ENCODE measurements at regions not wholly inside any gene's neighbourhood (a gene's known extent, or its start where the extent isn't known, plus 50 kb on each side); places are given as distances from the start of the nearest gene placed in this dataset.

- H3K4me3 ChIP-seq (ENCODE audit: low read length) = no peak overlapping the region
- no peaks in the 10 kb centered on the region for H3K79me2 ChIP-seq (ENCODE audit: low read length)
- no peak for DNase-seq
- no peaks in the 10 kb centered on the region for H3K4me1 ChIP-seq (ENCODE audit: low read length)
- no peaks in the 10 kb centered on the region for H3K36me3 ChIP-seq (ENCODE audit: insufficient read depth, low read length)
- no peak overlapping the region for H2AFZ ChIP-seq (ENCODE audit: low read length)
- no peaks in the 10 kb centered on the region for H3K9me3 ChIP-seq (ENCODE audit: low read length)
- no peaks in the 10 kb centered on the region for H3K27me3 ChIP-seq (ENCODE audit: low read length)
- H3K27ac ChIP-seq (ENCODE audit: low read length) = no peak overlapping the region
- H3K9ac ChIP-seq (ENCODE audit: low read length) = no peak overlapping the region
- no peak overlapping the region for H3K4me2 ChIP-seq (ENCODE audit: low read depth, low read length, poor library complexity, severe bottlenecking)
- no peaks in the 10 kb centered on the region for H4K20me1 ChIP-seq (ENCODE audit: insufficient read depth, low read depth, low read length)
- H3K9me2 ChIP-seq (replicated peaks; ENCODE audit: insufficient read depth, low read length) = no peaks in the 10 kb centered on the region
These were observed 172.0 kb upstream of the FRMD6 start for GRCh38 chr14:51479584-51480325.

GRCh38 chr14:51481643-51482042, 170.1 kb upstream of the FRMD6 start:
- no peak overlapping the region for H3K4me3 ChIP-seq (ENCODE audit: low read length)
- H2AFZ ChIP-seq (ENCODE audit: low read length) = no peak overlapping the region
- H3K27me3 ChIP-seq (ENCODE audit: low read length) = no peaks in the 10 kb centered on the region
- H3K4me1 ChIP-seq (ENCODE audit: low read length) = no peaks in the 10 kb centered on the region
- H3K4me2 ChIP-seq (ENCODE audit: low read depth, low read length, poor library complexity, severe bottlenecking) = no peak overlapping the region
- no peaks in the 10 kb centered on the region for H3K9me3 ChIP-seq (ENCODE audit: low read length)
- H3K27ac ChIP-seq (ENCODE audit: low read length) = no peak overlapping the region
- no peaks in the 10 kb centered on the region for H3K79me2 ChIP-seq (ENCODE audit: low read length)
- no peaks in the 10 kb centered on the region for H3K36me3 ChIP-seq (ENCODE audit: insufficient read depth, low read length)
- H4K20me1 ChIP-seq (ENCODE audit: insufficient read depth, low read depth, low read length) = no peaks in the 10 kb centered on the region
- DNase-seq = no peak
- H3K9me2 ChIP-seq (replicated peaks; ENCODE audit: insufficient read depth, low read length) = no peaks in the 10 kb centered on the region
- no peak overlapping the region for H3K9ac ChIP-seq (ENCODE audit: low read length)

GRCh38 chr14:51482102-51482501, 169.6 kb upstream of the FRMD6 start:
- H3K4me2 ChIP-seq (ENCODE audit: low read depth, low read length, poor library complexity, severe bottlenecking) = no peak overlapping the region
- DNase-seq = no peak
- no peak overlapping the region for H3K9ac ChIP-seq (ENCODE audit: low read length)
- H3K27me3 ChIP-seq (ENCODE audit: low read length) = no peaks in the 10 kb centered on the region
- H2AFZ ChIP-seq (ENCODE audit: low read length) = no peak overlapping the region
- no peaks in the 10 kb centered on the region for H3K36me3 ChIP-seq (ENCODE audit: insufficient read depth, low read length)
- no peaks in the 10 kb centered on the region for H4K20me1 ChIP-seq (ENCODE audit: insufficient read depth, low read depth, low read length)
- H3K4me3 ChIP-seq (ENCODE audit: low read length) = no peak overlapping the region
- H3K79me2 ChIP-seq (ENCODE audit: low read length) = no peaks in the 10 kb centered on the region
- no peaks in the 10 kb centered on the region for H3K9me3 ChIP-seq (ENCODE audit: low read length)
- H3K27ac ChIP-seq (ENCODE audit: low read length) = no peak overlapping the region
- H3K9me2 ChIP-seq (replicated peaks; ENCODE audit: insufficient read depth, low read length) = no peaks in the 10 kb centered on the region
- H3K4me1 ChIP-seq (ENCODE audit: low read length) = no peaks in the 10 kb centered on the region

GRCh38 chr14:51484485-51484884, 167.2 kb upstream of the FRMD6 start:
- no peaks in the 10 kb centered on the region for H3K4me1 ChIP-seq (ENCODE audit: low read length)
- H3K4me3 ChIP-seq (ENCODE audit: low read length) = no peak overlapping the region
- no peaks in the 10 kb centered on the region for H3K9me3 ChIP-seq (ENCODE audit: low read length)
- H3K27ac ChIP-seq (ENCODE audit: low read length) = no peak overlapping the region
- H3K79me2 ChIP-seq (ENCODE audit: low read length) = no peaks in the 10 kb centered on the region
- no peaks in the 10 kb centered on the region for H4K20me1 ChIP-seq (ENCODE audit: insufficient read depth, low read depth, low read length)
- H3K4me2 ChIP-seq (ENCODE audit: low read depth, low read length, poor library complexity, severe bottlenecking) = no peak overlapping the region
- no peaks in the 10 kb centered on the region for H3K9me2 ChIP-seq (replicated peaks; ENCODE audit: insufficient read depth, low read length)
- H2AFZ ChIP-seq (ENCODE audit: low read length) = no peak overlapping the region
- H3K9ac ChIP-seq (ENCODE audit: low read length) = no peak overlapping the region
- H3K36me3 ChIP-seq (ENCODE audit: insufficient read depth, low read length) = no peaks in the 10 kb centered on the region
- DNase-seq = no peak
- H3K27me3 ChIP-seq (ENCODE audit: low read length) = no peaks in the 10 kb centered on the region

- H3K36me3 ChIP-seq (ENCODE audit: insufficient read depth, low read length) = no peaks in the 10 kb centered on the region
These were observed 166.0 kb upstream of the FRMD6 start for GRCh38 chr14:51485733-51486132.

GRCh38 chr14:51487848-51488247, 163.9 kb upstream of the FRMD6 start:
- no peak overlapping the region for H3K27ac ChIP-seq (ENCODE audit: low read length)
- H3K4me2 ChIP-seq (ENCODE audit: low read depth, low read length, poor library complexity, severe bottlenecking) = no peak overlapping the region
- H3K9me3 ChIP-seq (ENCODE audit: low read length) = no peaks in the 10 kb centered on the region
- DNase-seq = no peak
- H2AFZ ChIP-seq (ENCODE audit: low read length) = no peak overlapping the region
- H3K9ac ChIP-seq (ENCODE audit: low read length) = no peak overlapping the region
- no peaks in the 10 kb centered on the region for H3K9me2 ChIP-seq (replicated peaks; ENCODE audit: insufficient read depth, low read length)
- no peak overlapping the region for H3K4me3 ChIP-seq (ENCODE audit: low read length)
- no peaks in the 10 kb centered on the region for H3K79me2 ChIP-seq (ENCODE audit: low read length)
- no peaks in the 10 kb centered on the region for H3K27me3 ChIP-seq (ENCODE audit: low read length)
- H3K36me3 ChIP-seq (ENCODE audit: insufficient read depth, low read length) = no peaks in the 10 kb centered on the region
- H3K4me1 ChIP-seq (ENCODE audit: low read length) = no peaks in the 10 kb centered on the region
- H4K20me1 ChIP-seq (ENCODE audit: insufficient read depth, low read depth, low read length) = no peaks in the 10 kb centered on the region

More at GRCh38 chr14:51485733-51486132, 166.0 kb upstream of the FRMD6 start:
- H3K27ac ChIP-seq (ENCODE audit: low read length) = no peak overlapping the region
- H3K4me3 ChIP-seq (ENCODE audit: low read length) = no peak overlapping the region
- no peak overlapping the region for H3K9ac ChIP-seq (ENCODE audit: low read length)
- no peaks in the 10 kb centered on the region for H3K9me2 ChIP-seq (replicated peaks; ENCODE audit: insufficient read depth, low read length)
- H3K9me3 ChIP-seq (ENCODE audit: low read length) = no peaks in the 10 kb centered on the region
- no peaks in the 10 kb centered on the region for H3K4me1 ChIP-seq (ENCODE audit: low read length)
- no peaks in the 10 kb centered on the region for H3K27me3 ChIP-seq (ENCODE audit: low read length)
- H3K79me2 ChIP-seq (ENCODE audit: low read length) = no peaks in the 10 kb centered on the region
- no peak for DNase-seq
- no peak overlapping the region for H2AFZ ChIP-seq (ENCODE audit: low read length)
- no peak overlapping the region for H3K4me2 ChIP-seq (ENCODE audit: low read depth, low read length, poor library complexity, severe bottlenecking)
- H4K20me1 ChIP-seq (ENCODE audit: insufficient read depth, low read depth, low read length) = no peaks in the 10 kb centered on the region

GRCh38 chr14:51488569-51489220, 163.0 kb upstream of the FRMD6 start:
- Histone ChIP-seq H3K9me3 (ENCODE audit: low read length) (no peaks in the 10 kb centered on the region), H4K20me1 (ENCODE audit: insufficient read depth, low read depth, low read length) (no peaks in the 10 kb centered on the region), H3K4me1 (ENCODE audit: low read length) (no peaks in the 10 kb centered on the region), H3K9me2 (replicated peaks; ENCODE audit: insufficient read depth, low read length) (no peaks in the 10 kb centered on the region), H3K36me3 (ENCODE audit: insufficient read depth, low read length) (no peaks in the 10 kb centered on the region), H2AFZ (ENCODE audit: low read length) (no peak overlapping the region), H3K27me3 (ENCODE audit: low read length) (no peaks in the 10 kb centered on the region), H3K4me3 (ENCODE audit: low read length) (no peak overlapping the region), H3K9ac (ENCODE audit: low read length) (no peak overlapping the region), H3K27ac (ENCODE audit: low read length) (no peak overlapping the region), H3K79me2 (ENCODE audit: low read length) (no peaks in the 10 kb centered on the region), H3K4me2 (ENCODE audit: low read depth, low read length, poor library complexity, severe bottlenecking) (no peak overlapping the region)
- no peak for DNase-seq

- no peaks in the 10 kb centered on the region for H3K79me2 ChIP-seq (ENCODE audit: low read length)
- H3K27ac ChIP-seq (ENCODE audit: low read length) = no peak overlapping the region
- H4K20me1 ChIP-seq (ENCODE audit: insufficient read depth, low read depth, low read length) = no peaks in the 10 kb centered on the region
- no peak overlapping the region for H3K4me2 ChIP-seq (ENCODE audit: low read depth, low read length, poor library complexity, severe bottlenecking)
- no peaks in the 10 kb centered on the region for H3K4me1 ChIP-seq (ENCODE audit: low read length)
- no peaks in the 10 kb centered on the region for H3K36me3 ChIP-seq (ENCODE audit: insufficient read depth, low read length)
- no peak for DNase-seq
- no peak overlapping the region for H3K9ac ChIP-seq (ENCODE audit: low read length)
- H3K9me3 ChIP-seq (ENCODE audit: low read length) = no peaks in the 10 kb centered on the region
- H3K9me2 ChIP-seq (replicated peaks; ENCODE audit: insufficient read depth, low read length) = no peaks in the 10 kb centered on the region
- H2AFZ ChIP-seq (ENCODE audit: low read length) = no peak overlapping the region
- no peaks in the 10 kb centered on the region for H3K27me3 ChIP-seq (ENCODE audit: low read length)
- no peak overlapping the region for H3K4me3 ChIP-seq (ENCODE audit: low read length)
These were observed 161.5 kb upstream of the FRMD6 start for GRCh38 chr14:51490205-51490604.
